ENCODE measurements at regions not wholly inside any gene's neighbourhood (a gene's known extent, or its start where the extent isn't known, plus 50 kb on each side); places are given as distances from the start of the nearest gene placed in this dataset.
"Not testable (repeated sequence)": the region's sequence is repeated elsewhere in the genome, so short reads cannot be mapped to it uniquely, and the experiment has no call there.

GRCh38 chr5:7265776-7266175, 130.2 kb upstream of the ADCY2 start:
- H3K4me3 ChIP-seq (ENCODE audit: insufficient read depth, low read depth, low read length); H3K23ac ChIP-seq (ENCODE audit: low read depth, low read length); H2BK15ac ChIP-seq (ENCODE audit: low read depth, low read length); H3K14ac ChIP-seq (replicated peaks; ENCODE audit: low read depth, low read length); H3K27ac ChIP-seq (ENCODE audit: insufficient read depth, low read length); H4K20me1 ChIP-seq (ENCODE audit: insufficient read depth, low read length); H2AFZ ChIP-seq (replicated peaks; ENCODE audit: low read length, poor library complexity); ATAC-seq (ENCODE audit: low read depth); H3K27me3 ChIP-seq (ENCODE audit: control insufficient read depth, insufficient read depth, low read length); H3K36me3 ChIP-seq (ENCODE audit: control insufficient read depth, insufficient read depth, low read length); BruUV-seq (replicated peaks); H4K91ac ChIP-seq (ENCODE audit: insufficient read depth, low read depth, low read length); H2BK5ac ChIP-seq (ENCODE audit: low read depth, low read length, poor library complexity, severe bottlenecking); dilution Hi-C loops (cut with HindIII; ENCODE audit: low sequenced_read_pairs, unreplicated experiment); H3K79me1 ChIP-seq (ENCODE audit: low read depth in 1 of 2, low read length in 2 of 2); H3K4me2 ChIP-seq (ENCODE audit: low read depth, low read length); H3K18ac ChIP-seq (ENCODE audit: low read depth, low read length); H2BK120ac ChIP-seq (ENCODE audit: low read depth, low read length); H3K4ac ChIP-seq (ENCODE audit: low read depth, low read length); DNase-seq; intact Hi-C loops (cut with micrococcal nuclease); H3K4me1 ChIP-seq (ENCODE audit: control insufficient read depth, insufficient read depth, low read length); H3K9me1 ChIP-seq (ENCODE audit: insufficient read depth, low read length); in situ Hi-C loops (cut with MboI; ENCODE audit: low sequenced_read_pairs); H2AK5ac ChIP-seq (ENCODE audit: low read depth, low read length); H3K9ac ChIP-seq (ENCODE audit: low read depth, low read length); H4K5ac ChIP-seq (ENCODE audit: low read depth, low read length); H3K9me3 ChIP-seq (ENCODE audit: control insufficient read depth, insufficient read depth, low read length); H2BK20ac ChIP-seq (ENCODE audit: low read depth, low read length); H2AK9ac ChIP-seq (replicated peaks; ENCODE audit: low read depth, low read length, poor library complexity); H3K56ac ChIP-seq (ENCODE audit: extremely low read depth, insufficient read depth, low read length); CTCF ChIA-PET; H4K8ac ChIP-seq (ENCODE audit: low read depth in 2 of 2, low read length in 2 of 2); POLR2A ChIA-PET (ENCODE audit: unreplicated experiment): not testable (repeated sequence)
- 92% methylated on average over 2 of the region's 17 CpGs; no CpG with 5 or more reads in 1 of the 2 experiments for WGBS, 2 experiments (ENCODE audit: extremely low coverage in 2 of 2, insufficient read length in 1 of 2)

GRCh38 chr5:7268722-7269121, 127.2 kb upstream of the ADCY2 start:
- H4K20me1 ChIP-seq (ENCODE audit: insufficient read depth, low read length); H2AFZ ChIP-seq (replicated peaks; ENCODE audit: low read length, poor library complexity); H3K56ac ChIP-seq (ENCODE audit: extremely low read depth, insufficient read depth, low read length); H3K23ac ChIP-seq (ENCODE audit: low read depth, low read length); H2AK9ac ChIP-seq (replicated peaks; ENCODE audit: low read depth, low read length, poor library complexity); H3K27me3 ChIP-seq (ENCODE audit: control insufficient read depth, insufficient read depth, low read length); H2AK5ac ChIP-seq (ENCODE audit: low read depth, low read length); H3K27ac ChIP-seq (ENCODE audit: insufficient read depth, low read length); H3K9me1 ChIP-seq (ENCODE audit: insufficient read depth, low read length); H2BK5ac ChIP-seq (ENCODE audit: low read depth, low read length, poor library complexity, severe bottlenecking); H3K18ac ChIP-seq (ENCODE audit: low read depth, low read length); H3K79me1 ChIP-seq (ENCODE audit: low read depth in 1 of 2, low read length in 2 of 2); H3K4me2 ChIP-seq (ENCODE audit: low read depth, low read length); H3K4me3 ChIP-seq (ENCODE audit: insufficient read depth, low read depth, low read length); POLR2A ChIA-PET (ENCODE audit: unreplicated experiment); CTCF ChIA-PET; BruUV-seq (replicated peaks); dilution Hi-C loops (cut with HindIII; ENCODE audit: low sequenced_read_pairs, unreplicated experiment); H4K5ac ChIP-seq (ENCODE audit: low read depth, low read length); H3K9me3 ChIP-seq (ENCODE audit: control insufficient read depth, insufficient read depth, low read length); H2BK20ac ChIP-seq (ENCODE audit: low read depth, low read length); H3K4ac ChIP-seq (ENCODE audit: low read depth, low read length); H3K4me1 ChIP-seq (ENCODE audit: control insufficient read depth, insufficient read depth, low read length); H4K91ac ChIP-seq (ENCODE audit: insufficient read depth, low read depth, low read length); in situ Hi-C loops (cut with MboI; ENCODE audit: low sequenced_read_pairs); H3K9ac ChIP-seq (ENCODE audit: low read depth, low read length); H2BK15ac ChIP-seq (ENCODE audit: low read depth, low read length); H3K14ac ChIP-seq (replicated peaks; ENCODE audit: low read depth, low read length); H2BK120ac ChIP-seq (ENCODE audit: low read depth, low read length); H3K36me3 ChIP-seq (ENCODE audit: control insufficient read depth, insufficient read depth, low read length); H4K8ac ChIP-seq (ENCODE audit: low read depth in 2 of 2, low read length in 2 of 2); DNase-seq; ATAC-seq (ENCODE audit: low read depth); intact Hi-C loops (cut with micrococcal nuclease): not testable (repeated sequence)
- WGBS, 2 experiments (ENCODE audit: extremely low coverage in 2 of 2, insufficient read length in 1 of 2), result no CpG with 5 or more reads among the region's 9 CpGs

Data from IMR-90 (cell line).